T1000 (cell line): ENCODE measurements at regions not wholly inside any gene's neighbourhood (a gene's known extent, or its start where the extent isn't known, plus 50 kb on each side); places are given as distances from the start of the nearest gene placed in this dataset.

ENCODE experiments used
- DNase-seq: peaks from one replicate; lab custom pipeline; 2025; ENCODE audit warnings: mixed read lengths; lab: John Stamatoyannopoulos, UW

DNA sequence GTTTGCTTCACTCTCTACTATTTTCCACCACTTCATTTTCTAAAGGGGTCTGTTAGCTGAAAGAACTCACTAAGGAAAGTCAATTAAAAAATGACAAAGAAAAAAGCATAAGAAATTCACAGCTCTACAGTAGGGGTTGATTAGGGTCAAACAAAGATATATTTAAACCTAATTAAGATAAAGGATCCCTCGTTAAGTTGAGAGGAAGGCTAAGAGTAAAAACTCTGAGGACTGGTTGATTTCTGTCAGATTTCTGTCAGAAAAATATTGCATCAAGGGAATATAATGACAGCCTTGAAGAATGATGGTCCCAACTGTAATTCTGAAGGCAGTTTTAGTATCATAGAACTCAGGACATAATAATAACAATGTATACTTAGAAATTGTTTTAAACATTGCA is 218.0 kb downstream of the QDPR start:
- DNase-seq, result no peak

GRCh38 chr4:17288151-17288550 is 223.7 kb downstream of the QDPR start:
- no peak for DNase-seq

DNA sequence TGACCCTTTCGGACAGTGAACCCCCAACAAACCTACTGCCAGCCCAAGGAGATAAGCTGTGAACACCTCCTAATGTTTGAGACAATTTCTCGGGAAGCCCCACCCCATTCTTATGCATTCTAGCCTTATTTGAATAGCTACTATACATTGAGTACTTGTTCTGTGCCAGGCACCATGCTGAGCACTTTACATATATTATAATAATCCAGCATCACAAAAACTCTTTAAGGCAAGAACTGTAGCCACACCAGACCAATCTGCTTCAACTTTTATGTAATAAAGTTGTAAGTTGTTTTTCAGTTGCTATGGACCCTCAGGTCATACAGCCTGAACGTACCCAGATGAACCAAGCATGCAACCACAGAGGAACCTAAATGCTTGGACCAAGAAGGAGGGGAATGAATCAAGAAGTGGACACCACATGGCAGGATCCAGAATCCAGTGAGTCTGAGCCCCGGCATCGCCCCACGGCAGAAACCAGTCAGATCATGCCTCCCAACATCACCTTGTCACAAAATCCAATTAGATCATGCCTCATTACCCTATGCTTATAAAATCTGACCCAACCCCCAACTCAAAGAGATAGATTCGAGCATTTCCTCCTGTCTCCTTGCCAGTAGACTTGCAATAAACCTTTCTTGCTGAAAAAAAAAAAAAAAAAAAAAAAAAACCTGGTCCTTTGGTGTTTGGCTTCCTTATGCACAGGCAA is 225.0 kb downstream of the QDPR start:
- DNase-seq, result no peak

DNA sequence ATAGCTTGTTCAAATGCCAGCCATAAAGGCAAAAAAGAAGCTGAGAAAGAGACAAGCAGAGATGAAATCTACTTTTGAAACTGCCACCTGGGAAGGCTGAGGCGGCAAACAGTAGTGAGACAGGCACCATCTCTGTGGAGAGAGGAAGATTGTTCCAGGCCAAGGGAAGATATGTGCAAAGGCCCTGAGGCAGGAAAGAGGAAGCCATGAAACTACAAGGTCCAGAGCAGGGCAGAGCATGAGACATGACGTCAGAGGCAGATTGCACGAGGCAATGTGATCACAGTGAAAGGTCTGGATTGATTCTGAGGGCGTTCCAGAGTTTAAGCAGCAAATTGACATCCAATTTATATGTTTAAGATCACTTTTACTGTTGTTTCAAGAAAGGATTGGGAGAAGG is 226.1 kb downstream of the QDPR start:
- no peak for DNase-seq

GRCh38 chr4:17284323-17285175 is 227.3 kb downstream of the QDPR start:
- no peak for DNase-seq

- no peak for DNase-seq
Measured at GRCh38 chr4:17283832-17284231, 228.1 kb downstream of the QDPR start.

- no peak for DNase-seq
Measured at GRCh38 chr4:17283251-17283650, 228.6 kb downstream of the QDPR start.

DNA sequence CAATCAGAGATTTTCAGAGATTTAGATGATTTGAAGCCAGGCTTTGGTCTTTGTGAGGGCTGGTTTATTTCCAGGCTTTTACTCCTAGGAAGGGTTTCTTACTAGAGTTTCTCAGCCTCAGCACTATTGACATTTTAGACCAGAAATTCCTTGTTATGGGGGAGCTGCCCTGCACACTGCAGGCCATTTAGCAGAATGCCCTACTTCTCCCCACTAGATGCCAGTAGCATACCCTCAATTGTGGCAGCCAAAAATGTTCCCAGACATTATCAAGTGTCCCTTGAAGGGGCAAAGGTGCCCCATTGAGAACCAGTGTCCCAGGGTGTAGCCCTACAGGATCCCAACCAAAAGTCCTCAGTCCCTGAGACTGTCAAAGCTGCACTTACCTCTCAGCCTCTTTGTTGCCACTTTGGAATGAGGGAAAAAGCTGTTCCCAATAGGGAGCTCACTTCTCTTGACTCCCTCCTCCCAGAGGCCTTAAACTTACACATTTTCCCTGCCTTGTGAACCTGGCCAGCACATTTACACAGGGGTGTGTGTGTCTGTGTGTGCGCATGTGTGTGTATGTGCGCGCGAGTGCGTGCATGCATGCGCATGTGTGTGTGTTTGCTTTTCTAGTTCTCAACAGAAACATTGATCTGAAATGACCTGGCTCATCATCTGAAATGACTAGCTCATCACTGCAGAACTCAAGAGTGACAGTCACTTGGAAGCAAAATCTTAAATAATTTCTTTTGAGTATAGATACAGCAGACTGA is 231.4 kb downstream of the QDPR start:
- no peak for DNase-seq

- DNase-seq, result no peak
Measured at GRCh38 chr4:17276776-17277175, 235.1 kb downstream of the QDPR start.

- DNase-seq, result no peak
Measured at GRCh38 chr4:17275836-17276235, 236.1 kb downstream of the QDPR start.

DNA sequence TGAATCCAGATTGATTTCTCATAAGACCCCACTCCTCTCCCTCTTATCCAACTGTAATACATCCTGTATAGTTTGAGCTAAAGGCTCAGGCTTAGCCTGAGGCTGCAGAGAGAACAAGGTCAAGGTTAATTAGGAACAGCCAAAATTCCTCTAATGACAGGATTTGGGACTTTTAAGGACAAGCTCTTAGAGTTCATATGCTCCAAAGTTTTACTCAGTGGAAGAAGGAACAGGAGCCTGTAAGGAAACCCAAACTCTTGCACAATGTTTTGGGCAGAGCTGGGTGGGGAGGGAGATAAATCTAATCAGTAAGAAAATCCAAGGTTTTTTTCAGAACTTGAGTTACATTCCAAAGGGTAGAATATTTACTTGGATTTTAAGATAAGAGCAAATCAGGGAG is 238.8 kb downstream of the QDPR start:
- no peak for DNase-seq

GRCh38 chr4:17272154-17272553 is 239.7 kb downstream of the QDPR start:
- DNase-seq, result no peak

- DNase-seq, result no peak
Measured at GRCh38 chr4:17265653-17266052, 246.2 kb downstream of the QDPR start.

- no peak for DNase-seq
Measured at GRCh38 chr4:17265139-17265538, 246.8 kb downstream of the QDPR start.

- no peak for DNase-seq
Measured at GRCh38 chr4:17260166-17260907, 251.6 kb downstream of the QDPR start.

DNA sequence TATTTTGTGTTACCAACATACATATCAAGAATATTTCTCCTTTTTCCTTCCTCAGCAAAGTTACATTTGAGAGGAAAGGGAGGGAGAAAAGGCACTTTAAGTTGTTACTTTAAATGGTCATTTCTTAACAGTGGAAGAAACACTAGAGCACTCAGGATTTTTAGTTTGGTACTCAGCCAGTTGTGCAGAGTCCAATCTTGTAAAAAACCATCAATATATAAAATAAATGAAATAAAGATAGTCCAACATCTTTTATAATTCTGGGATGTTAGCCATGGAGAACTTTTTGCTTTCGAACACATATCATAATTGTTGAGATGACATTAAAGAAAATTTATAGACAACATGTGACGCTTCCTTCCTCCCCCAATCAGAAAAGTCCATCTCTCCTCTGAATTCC is 253.8 kb downstream of the QDPR start:
- no peak for DNase-seq

DNA sequence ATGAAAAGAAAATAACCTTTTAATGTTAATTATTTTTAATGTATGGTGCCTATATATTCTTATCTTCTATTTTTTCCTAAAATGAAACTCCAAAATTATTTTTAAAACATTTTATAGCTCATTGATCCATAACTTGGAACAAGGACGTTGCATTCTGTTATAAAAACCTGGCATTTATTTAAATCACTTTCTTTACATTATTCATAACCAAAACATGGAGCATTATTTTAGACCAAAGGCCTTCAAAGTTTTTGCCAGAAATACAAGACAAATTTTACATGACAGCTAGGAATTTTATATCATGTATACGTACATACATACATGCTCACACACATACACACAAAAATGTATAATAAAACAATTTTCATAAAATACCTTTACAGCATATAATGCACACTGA is 259.8 kb downstream of the QDPR start:
- DNase-seq, result no peak

DNA sequence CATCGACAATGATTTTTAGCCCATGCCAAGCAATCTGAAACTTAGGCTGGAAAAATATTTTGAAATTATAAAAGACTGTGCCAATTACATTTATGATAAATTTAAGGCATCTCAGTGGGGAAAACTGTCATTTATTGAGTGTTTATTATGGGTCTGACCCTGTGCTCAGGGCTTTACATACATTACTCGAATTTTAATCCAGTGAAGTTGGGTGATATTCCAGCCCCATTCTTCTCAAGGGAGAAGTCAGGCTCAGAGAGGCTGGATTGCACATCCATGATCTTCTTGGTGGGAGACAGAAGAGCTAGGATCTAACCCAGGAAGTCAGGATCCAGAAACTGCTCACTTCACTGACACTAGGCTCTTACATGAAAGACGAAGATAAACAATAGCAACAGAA is 260.8 kb downstream of the QDPR start:
- DNase-seq, result no peak

- DNase-seq, result no peak
Measured at GRCh38 chr4:17250591-17250990, 261.3 kb downstream of the QDPR start.

GRCh38 chr4:17246656-17247055 is 265.2 kb downstream of the QDPR start:
- no peak for DNase-seq

DNA sequence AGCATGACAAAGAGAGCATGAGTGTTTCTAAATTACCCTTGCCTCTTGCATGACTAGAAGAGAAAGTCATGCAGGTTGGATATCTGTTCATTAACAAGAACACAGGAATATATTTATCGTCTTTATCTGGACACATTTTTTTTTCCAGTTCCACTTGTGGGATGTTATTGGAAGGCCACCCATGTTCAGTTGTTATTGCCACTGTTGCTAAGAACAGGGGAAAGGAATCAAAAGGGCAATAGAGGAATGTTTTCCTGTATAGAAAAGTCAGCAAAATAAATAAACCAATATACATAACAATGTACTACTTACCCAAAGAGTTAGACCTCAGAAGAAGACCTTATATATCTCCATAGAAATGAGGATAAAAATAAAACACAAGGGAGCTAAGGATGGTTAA is 270.1 kb downstream of the QDPR start:
- no peak for DNase-seq

DNA sequence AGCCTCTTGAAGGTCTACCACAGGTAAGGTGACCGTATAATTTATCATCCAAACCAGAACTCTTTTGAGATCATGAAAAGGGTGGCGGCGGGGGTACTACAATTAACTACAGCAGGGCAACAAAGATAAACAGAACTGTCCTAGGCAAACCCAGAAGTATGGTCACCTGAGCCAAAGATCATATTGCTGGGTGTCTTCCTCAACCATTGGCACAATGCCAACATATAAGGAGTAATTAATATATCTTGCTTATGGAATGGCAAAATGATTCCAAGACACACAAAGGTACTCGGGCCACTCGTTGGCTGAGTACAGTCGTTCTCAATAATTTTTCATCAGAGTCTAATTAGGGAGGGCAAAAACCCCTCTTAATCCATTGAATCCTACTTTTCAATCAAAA is 273.3 kb downstream of the QDPR start:
- DNase-seq, result no peak
